GM11168 (cell line): ENCODE measurements at regions not wholly inside any gene's neighbourhood (a gene's known extent, or its start where the extent isn't known, plus 50 kb on each side); places are given as distances from the start of the nearest gene placed in this dataset.

ENCODE experiments used
- in situ Hi-C: fragments of 300-500 bp; cut with MboI; formaldehyde crosslinking; loops from one replicate; pipeline ENCODE4 v1.12.0; 2022; ENCODE audit warnings: low sequenced_read_pairs; ENCODE audit not compliant: unreplicated experiment

DNA sequence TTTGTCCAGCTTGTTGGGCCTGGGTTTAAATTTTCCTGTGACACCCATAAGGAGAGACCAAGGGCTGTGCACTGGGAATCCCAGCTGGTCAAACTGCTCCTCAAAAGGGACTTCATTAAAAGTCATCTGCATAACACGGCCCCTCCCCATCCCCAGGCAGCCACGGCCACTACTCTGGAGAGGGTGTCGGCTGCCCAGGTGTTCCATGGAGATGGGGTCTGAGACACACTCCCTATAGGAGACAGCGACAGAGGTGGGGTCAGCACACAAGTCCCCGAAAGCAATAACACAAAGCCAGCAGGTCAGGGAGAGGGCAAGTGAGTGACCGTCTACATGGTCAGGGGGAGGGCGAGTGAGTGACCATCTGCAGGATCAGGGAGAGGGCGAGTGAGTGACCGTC is 75.6 kb upstream of the BCL11B start:
- in situ Hi-C loops, result loop anchor here (5.0 kb wide), 1 partner anchor 85 kb away; no protein-coding TSS in a partner anchor

GRCh38 chr14:99346470-99347080 is 74.6 kb upstream of the BCL11B start:
- in situ Hi-C loops, result loop anchor here (5.0 kb wide), 1 partner anchor 86 kb away; no protein-coding TSS in a partner anchor

- in situ Hi-C loops, result loop anchor here (5.0 kb wide), 1 partner anchor 87 kb away; no protein-coding TSS in a partner anchor
These were observed 73.5 kb upstream of the BCL11B start for GRCh38 chr14:99345472-99345871.

GRCh38 chr14:99344051-99344758 is 72.2 kb upstream of the BCL11B start:
- in situ Hi-C loops, result no loop called here

DNA sequence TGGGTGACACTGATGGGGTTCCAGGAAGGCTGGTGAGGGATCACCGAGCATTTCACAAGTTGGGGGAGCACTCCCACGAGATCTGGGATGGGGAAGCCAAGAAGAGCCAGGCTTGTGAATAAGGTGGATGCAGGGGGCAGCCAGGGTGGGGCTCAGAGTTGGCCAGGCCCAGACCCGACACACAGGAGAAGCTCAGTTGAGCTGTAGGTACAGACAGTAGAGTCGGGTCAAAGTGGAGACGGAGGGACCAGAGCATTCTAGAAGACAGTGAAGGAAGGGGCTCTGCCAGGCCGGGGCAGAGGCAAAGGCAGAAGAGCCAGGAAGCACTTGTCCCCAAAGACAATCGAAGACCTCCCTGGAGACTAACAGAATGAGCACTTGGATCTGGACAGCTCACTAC is 70.9 kb upstream of the BCL11B start:
- in situ Hi-C loops, result no loop called here

DNA sequence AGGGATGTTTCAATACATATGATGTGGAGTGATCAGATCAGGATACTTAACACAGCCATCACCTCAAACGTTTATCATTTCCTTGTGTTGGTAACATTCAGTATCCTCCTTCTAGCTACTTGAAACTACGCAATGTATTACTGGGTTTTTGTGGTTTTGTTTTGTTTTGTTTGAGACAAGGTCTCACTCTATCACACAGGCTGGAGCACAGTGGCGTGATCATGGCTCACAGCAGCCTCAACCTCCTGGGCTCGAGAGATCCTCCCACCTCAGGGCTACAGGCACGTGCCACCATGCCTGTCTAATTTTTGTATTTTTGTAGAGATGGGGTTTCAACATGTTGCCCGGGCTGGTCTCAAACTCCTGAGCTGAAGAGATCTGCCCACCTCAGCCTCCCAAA is 70.2 kb upstream of the BCL11B start:
- in situ Hi-C loops, result no loop called here

GRCh38 chr14:99339551-99339950 is 67.6 kb upstream of the BCL11B start:
- in situ Hi-C loops, result no loop called here

GRCh38 chr14:99338313-99338712 is 66.3 kb upstream of the BCL11B start:
- in situ Hi-C loops, result no loop called here

- in situ Hi-C loops, result no loop called here
These were observed 62.0 kb upstream of the BCL11B start for GRCh38 chr14:99333841-99334635.

DNA sequence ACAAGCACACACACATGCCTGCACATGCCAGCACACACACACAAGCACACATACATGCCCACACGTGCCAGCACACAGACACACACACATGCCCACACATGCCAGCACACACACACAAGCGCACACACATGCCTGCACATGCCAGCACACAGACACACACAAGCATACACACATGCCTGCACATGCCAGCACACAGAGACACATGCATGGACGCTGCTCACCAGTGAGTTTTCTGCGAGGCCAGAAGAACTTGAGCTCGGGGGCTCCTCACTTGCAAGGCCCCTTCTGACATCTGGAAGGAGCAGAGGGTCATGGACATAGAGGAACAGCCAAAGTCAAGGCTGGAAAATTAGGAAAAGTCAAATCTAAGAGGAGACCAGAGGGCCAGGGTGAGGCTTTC is 61.2 kb upstream of the BCL11B start:
- in situ Hi-C loops, result no loop called here

DNA sequence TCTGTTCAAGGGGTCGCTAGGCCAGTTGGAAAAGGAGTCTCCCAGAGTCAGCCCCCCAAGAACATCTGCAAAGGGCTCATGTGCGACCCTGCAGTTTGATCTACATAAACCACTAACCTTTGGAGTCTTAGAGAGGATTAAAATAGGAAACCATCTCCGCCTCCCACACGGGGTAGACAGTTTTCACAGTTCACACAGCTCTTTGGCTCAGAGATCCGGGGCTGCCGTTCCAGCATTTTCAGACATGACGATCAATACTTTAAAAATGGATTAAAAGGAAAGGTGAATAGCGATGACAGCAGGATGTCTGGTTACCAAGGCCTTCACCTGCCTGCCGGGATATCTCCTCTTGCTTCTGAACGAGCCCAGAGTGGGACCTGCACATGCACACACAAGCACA is 59.8 kb upstream of the BCL11B start:
- in situ Hi-C loops, result no loop called here

- in situ Hi-C loops, result no loop called here
These were observed 58.6 kb upstream of the BCL11B start for GRCh38 chr14:99330316-99331240.

- in situ Hi-C loops, result no loop called here
These were observed 57.8 kb upstream of the BCL11B start for GRCh38 chr14:99329711-99330315.

DNA sequence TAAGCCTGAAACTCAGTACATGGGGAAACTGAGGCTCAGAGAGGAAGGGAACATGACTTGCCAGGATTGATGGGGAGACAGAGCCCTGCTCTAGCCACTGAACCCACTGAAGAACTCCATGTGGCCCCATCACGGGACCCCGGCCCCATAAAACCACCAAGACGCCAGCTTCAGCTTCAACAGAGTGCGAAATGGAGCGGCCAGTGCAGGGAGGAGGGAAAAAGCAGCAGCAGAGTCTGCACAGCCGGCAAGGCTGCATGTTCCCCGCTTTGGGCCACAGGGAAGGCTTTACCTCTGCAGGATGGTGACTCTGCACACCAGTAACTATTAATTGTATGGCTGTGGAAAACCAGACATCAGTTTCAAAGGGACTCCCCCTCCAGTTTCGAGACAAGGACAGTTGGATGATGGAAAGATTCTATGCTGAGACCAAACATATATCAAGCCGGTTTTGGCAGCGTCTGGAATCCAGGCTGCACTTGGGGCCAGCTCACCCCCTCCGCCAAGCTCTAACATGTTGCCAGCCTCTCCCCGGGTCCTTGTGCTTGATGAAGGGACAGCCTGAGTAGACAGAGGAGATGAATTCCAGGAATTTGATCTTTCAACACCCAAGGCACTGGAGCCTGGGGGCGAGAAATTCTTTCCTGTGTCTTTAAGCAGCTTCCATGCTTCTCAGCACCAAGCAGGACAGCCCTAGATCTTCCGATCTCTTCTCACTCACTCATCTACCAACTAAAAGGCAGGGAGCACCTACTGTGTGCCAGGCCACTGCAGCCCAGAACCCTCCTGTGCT is 55.7 kb upstream of the BCL11B start:
- in situ Hi-C loops, result no loop called here

GRCh38 chr14:99327050-99327449 is 55.1 kb upstream of the BCL11B start:
- in situ Hi-C loops, result no loop called here

DNA sequence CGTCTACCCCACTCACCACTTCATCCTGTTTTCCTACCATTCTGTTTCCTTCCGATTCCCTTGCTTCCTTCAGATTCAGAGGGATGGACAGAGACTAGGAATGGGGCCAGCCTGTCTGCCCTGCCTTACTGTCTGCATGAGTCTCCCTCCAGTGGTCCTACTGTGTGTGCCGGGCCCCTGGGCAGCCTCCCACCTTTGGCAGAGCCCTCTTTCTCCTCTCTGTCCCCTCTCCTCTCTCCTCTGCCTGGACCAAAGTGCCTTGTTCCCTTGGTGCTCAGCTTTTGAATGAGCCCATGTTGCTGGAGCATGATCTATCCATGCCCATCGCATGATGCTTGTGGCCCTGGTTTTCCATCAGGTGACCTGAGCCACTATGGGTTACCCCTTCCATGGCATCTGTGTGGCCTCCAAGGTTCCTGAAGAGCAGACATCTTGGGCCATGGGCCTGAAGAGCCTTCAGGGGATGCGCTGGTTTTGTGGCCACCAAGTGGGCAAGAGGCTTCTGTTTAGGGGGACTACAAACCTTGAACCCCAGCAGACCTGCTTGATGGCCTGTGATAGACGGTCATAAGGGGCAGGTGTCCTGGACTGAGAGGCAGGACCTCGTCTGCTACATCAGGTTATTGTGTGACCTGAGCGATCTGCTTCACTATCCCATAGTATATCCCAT is 54.2 kb upstream of the BCL11B start:
- in situ Hi-C loops, result no loop called here

DNA sequence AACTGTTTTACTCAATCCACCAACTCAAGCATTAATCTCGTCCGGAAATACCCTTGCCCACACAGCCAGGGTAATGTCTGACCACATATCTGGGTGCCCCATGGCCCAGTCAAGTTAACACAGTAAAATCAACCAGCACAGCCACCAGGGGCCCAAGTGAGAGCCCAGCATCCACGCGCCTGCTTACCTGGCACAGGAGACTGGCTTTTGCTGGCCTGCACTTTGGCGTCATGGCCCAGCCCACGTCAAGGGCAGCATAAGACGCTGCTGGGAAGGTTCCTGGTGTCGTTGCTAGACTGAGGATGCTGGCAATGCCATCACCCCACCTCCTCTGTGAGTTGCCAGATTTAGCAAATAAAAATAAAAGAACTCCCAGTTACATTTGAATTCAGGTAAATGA is 53.6 kb upstream of the BCL11B start:
- in situ Hi-C loops, result no loop called here

DNA sequence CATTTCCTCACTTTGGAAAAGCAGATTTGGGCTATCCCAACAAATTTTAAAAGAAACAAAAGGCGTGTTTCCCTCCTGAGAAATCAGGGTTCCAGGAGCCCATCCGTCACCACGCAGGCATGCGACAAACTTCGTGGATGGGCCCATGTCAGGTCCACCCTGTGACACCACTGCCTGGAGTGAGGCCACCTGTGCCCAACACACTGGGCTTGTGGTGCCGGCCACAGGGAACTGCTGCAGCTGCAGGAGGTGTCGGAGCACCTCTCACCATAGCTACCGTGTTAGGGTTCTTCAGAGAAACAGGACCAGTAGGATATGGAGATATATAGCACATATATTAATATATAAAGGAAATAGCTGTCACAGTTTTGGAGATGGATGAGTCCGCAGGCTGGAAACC is 53.0 kb upstream of the BCL11B start:
- in situ Hi-C loops, result no loop called here
